Prostate gland (tissue), 2 donors: ENCODE measurements at regions not wholly inside any gene's neighbourhood (a gene's known extent, or its start where the extent isn't known, plus 50 kb on each side); places are given as distances from the start of the nearest gene placed in this dataset.

ENCODE experiments used
- DNase-seq: peaks from one replicate; pipeline ENCODE4 v3.0.0-alpha.2; 2019; ENCODE audit warnings: low spot score
- H3K27ac ChIP-seq, 2 donors: fragments of 200-600 bp; sonication (generic); 2 replicates each; pipeline ENCODE4 v1.5.1; 2017 to 2019
- H3K27me3 ChIP-seq: fragments of 200-600 bp; sonication (generic); replicated peaks from 2 replicates; pipeline ENCODE4 v1.5.1; 2019; ENCODE audit not compliant: insufficient read depth
- H3K36me3 ChIP-seq, 2 donors: fragments of 200-600 bp; sonication (generic); 1 replicate in 1 of 2; 2 replicates in 1 of 2; pipeline versions ENCODE4 v1.5.1 to v1.8.1; 2017 to 2019
- H3K4me1 ChIP-seq: fragments of 200-600 bp; sonication (generic); replicated peaks from 2 replicates; pipeline ENCODE4 v1.5.1; 2019
- H3K4me3 ChIP-seq, 2 donors: fragments of 200-600 bp; sonication (generic); 2 replicates each; pipeline ENCODE4 v1.5.1; 2017 to 2019
- H3K9me3 ChIP-seq: fragments of 200-600 bp; sonication (generic); 2 replicates; pipeline ENCODE4 v1.5.1; 2017
- POLR2A ChIP-seq: fragments of 450-650 bp; IDR thresholded peaks from one replicate; pipeline ENCODE4 v1.6.1; 2016; ENCODE audit warnings: antibody characterized with exemption, mild to moderate bottlenecking
- POLR2AphosphoS5 ChIP-seq: sonication (generic); formaldehyde crosslinking; IDR thresholded peaks from one replicate; pipeline ENCODE4 v1.6.1; 2017; ENCODE audit warnings: antibody characterized with exemption
- WGBS: methylation state at CpG from one replicate; pipeline ENCODE4 v1.1.5; 2018; 5-methylcytosine and 5-hydroxymethylcytosine counted together
- intact Hi-C: fragments of 100-400 bp; cut with DNase I; formaldehyde crosslinking; loops from one replicate; pipeline ENCODE4 v1.14.2; 2022
- TF ChIP-seq, protein P1 (sequence below), 4 experiments: fragments of 200-600 bp in 2 of 4; fragments of 450-650 bp in 2 of 4; sonication (generic) in 2 of 4; IDR thresholded peaks; 1 replicate in 3 of 4; 2 replicates in 1 of 4; pipeline ENCODE4 v1.5.1; 2016 to 2019; ENCODE audit warnings: antibody characterized with exemption in 4 of 4, mild to moderate bottlenecking in 2 of 4, moderate library complexity in 2 of 4

DNA sequence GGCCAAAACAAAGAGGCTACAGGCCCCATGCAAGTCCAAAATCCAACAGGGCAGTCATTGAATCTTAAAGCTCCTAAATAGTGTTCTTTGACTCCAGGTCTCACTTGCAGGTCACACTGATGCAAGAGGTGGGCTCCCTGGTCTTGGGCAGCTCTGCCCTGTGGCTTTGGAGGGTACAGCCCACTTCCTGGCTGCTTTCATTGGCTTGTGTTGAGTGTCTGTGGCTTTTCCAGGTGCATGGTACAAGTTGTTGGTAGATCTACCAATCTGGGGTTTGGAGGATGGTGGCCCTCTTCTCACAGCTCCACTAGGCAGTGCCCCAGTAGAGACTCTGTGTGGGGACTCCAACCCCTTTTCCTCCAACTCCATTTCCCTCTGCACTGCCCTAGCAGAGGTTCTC is 115.8 kb upstream of the ALKAL2 start:
- no peak overlapping the region for H3K27ac ChIP-seq
- no peaks in the 10 kb centered on the region for H3K36me3 ChIP-seq
- DNase-seq = no peak
- H3K9me3 ChIP-seq = no peaks in the 10 kb centered on the region
- TF ChIP-seq, protein P1, sequence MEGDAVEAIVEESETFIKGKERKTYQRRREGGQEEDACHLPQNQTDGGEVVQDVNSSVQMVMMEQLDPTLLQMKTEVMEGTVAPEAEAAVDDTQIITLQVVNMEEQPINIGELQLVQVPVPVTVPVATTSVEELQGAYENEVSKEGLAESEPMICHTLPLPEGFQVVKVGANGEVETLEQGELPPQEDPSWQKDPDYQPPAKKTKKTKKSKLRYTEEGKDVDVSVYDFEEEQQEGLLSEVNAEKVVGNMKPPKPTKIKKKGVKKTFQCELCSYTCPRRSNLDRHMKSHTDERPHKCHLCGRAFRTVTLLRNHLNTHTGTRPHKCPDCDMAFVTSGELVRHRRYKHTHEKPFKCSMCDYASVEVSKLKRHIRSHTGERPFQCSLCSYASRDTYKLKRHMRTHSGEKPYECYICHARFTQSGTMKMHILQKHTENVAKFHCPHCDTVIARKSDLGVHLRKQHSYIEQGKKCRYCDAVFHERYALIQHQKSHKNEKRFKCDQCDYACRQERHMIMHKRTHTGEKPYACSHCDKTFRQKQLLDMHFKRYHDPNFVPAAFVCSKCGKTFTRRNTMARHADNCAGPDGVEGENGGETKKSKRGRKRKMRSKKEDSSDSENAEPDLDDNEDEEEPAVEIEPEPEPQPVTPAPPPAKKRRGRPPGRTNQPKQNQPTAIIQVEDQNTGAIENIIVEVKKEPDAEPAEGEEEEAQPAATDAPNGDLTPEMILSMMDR (IDR thresholded peaks at IDR 0.05) = no peak
- TF ChIP-seq POLR2A (no peak), POLR2AphosphoS5 (no peak)
- no peaks in the 10 kb centered on the region for H3K27me3 ChIP-seq
- H3K4me3 ChIP-seq = no peak overlapping the region
- intact Hi-C loops = no loop called here
- no peaks in the 10 kb centered on the region for H3K4me1 ChIP-seq

DNA sequence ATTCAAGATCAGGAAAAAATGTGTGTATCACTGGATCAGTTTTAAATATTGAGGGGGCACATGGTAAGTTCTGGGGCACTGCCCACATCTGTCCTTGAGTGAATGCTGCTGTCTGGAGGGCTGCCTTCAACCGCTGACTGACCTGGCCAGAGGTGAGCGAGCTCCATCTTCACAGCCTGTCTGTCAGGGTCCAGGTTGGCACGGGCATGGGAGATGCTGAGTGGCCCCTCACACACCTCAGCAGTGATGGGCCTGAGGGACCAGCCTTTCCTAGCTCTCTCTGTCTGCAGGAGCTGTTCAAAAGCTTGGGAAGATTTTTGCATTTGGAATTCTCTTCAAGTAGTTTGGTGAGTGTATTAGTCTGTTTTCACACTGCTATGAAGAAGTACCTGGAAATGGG is 114.8 kb upstream of the ALKAL2 start:
- 93% methylated on average over 3 of the region's 3 CpGs for WGBS
- Histone ChIP-seq H3K36me3 (no peaks in the 10 kb centered on the region), H3K9me3 (no peaks in the 10 kb centered on the region), H3K4me1 (no peaks in the 10 kb centered on the region), H3K27ac (no peak overlapping the region), H3K4me3 (no peak overlapping the region), H3K27me3 (no peaks in the 10 kb centered on the region)
- TF ChIP-seq, protein P1 (IDR thresholded peaks at IDR 0.05) = no peak
- no peak for TF ChIP-seq POLR2A
- TF ChIP-seq POLR2AphosphoS5 = no peak
- intact Hi-C loops = no loop called here
- DNase-seq = no peak

DNA sequence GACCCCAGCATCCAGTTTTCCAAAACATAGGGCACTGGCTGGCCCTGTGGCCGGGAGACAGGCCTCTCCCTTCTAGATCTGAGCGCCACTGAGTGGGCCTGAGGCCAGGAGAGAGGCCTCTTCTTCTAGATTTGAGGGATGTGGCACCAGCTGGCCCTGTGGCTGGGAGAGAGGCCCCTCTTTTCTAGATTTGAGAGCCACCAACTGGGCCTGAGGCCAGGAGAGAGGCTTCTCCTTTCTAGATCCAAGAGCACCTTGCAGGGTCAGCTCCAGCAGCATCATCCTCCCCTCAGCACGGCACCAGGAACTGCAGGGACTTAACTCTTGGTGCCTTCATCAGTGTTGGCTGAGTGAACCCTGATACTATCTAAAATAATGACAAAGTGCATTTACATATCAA is 114.3 kb upstream of the ALKAL2 start:
- WGBS = 93% methylated on average over 3 of the region's 3 CpGs

GRCh38 chr2:401019-401679 is 113.3 kb upstream of the ALKAL2 start:
- WGBS = 69% methylated on average over 14 of the region's 14 CpGs
- intact Hi-C loops = no loop called here
- no peak overlapping the region for H3K27ac ChIP-seq
- no peak for DNase-seq
- H3K9me3 ChIP-seq = no peaks in the 10 kb centered on the region
- H3K4me1 ChIP-seq = no peaks in the 10 kb centered on the region
- H3K27me3 ChIP-seq = no peaks in the 10 kb centered on the region
- TF ChIP-seq, protein P1 (IDR thresholded peaks at IDR 0.05) = no peak
- no peak for TF ChIP-seq POLR2A
- TF ChIP-seq POLR2AphosphoS5 = no peak
- no peak overlapping the region for H3K4me3 ChIP-seq
- no peaks in the 10 kb centered on the region for H3K36me3 ChIP-seq

More for the DNA sequence above, 114.3 kb upstream of the ALKAL2 start:
- TF ChIP-seq POLR2AphosphoS5 (no peak), POLR2A (no peak)
- TF ChIP-seq, protein P1 (IDR thresholded peaks at IDR 0.05) = no peak
- Histone ChIP-seq H3K36me3 (no peaks in the 10 kb centered on the region), H3K4me3 (no peak overlapping the region), H3K4me1 (no peaks in the 10 kb centered on the region), H3K27me3 (no peaks in the 10 kb centered on the region), H3K9me3 (no peaks in the 10 kb centered on the region), H3K27ac (no peak overlapping the region)
- intact Hi-C loops = no loop called here
- DNase-seq = no peak

GRCh38 chr2:397926-398325 is 110.0 kb upstream of the ALKAL2 start:
- no peaks in the 10 kb centered on the region for H3K36me3 ChIP-seq
- H3K27me3 ChIP-seq = no peaks in the 10 kb centered on the region
- H3K9me3 ChIP-seq = no peaks in the 10 kb centered on the region
- H3K4me3 ChIP-seq = no peak overlapping the region
- H3K27ac ChIP-seq = no peak overlapping the region
- WGBS = 94% methylated on average over 9 of the region's 9 CpGs
- no peak for DNase-seq
- TF ChIP-seq POLR2AphosphoS5 = no peak
- TF ChIP-seq, protein P1 (IDR thresholded peaks at IDR 0.05) = no peak
- no peak for TF ChIP-seq POLR2A
- intact Hi-C loops = no loop called here
- H3K4me1 ChIP-seq = no peaks in the 10 kb centered on the region
